GM12873 (cell line): ENCODE measurements at regions not wholly inside any gene's neighbourhood (a gene's known extent, or its start where the extent isn't known, plus 50 kb on each side); places are given as distances from the start of the nearest gene placed in this dataset.

Source experiments
- CTCF ChIP-seq: IDR thresholded peaks from 2 replicates; pipeline ENCODE4 v1.5.1; 2012; ENCODE audit warnings: low read depth, mild to moderate bottlenecking, moderate library complexity, low read length, control low read depth; ENCODE audit not compliant: insufficient read depth; ENCODE audit errors: missing control alignments

- no peak for TF ChIP-seq CTCF
Observed at GRCh38 chr22:25359601-25360261, 140.3 kb downstream of the CRYBB2 start.

GRCh38 chr22:25360411-25360810 lies 141.0 kb downstream of the CRYBB2 start:
- TF ChIP-seq CTCF = no peak

GRCh38 chr22:25360891-25361645 lies 141.6 kb downstream of the CRYBB2 start:
- TF ChIP-seq CTCF = no peak

GRCh38 chr22:25361899-25362214 lies 142.4 kb downstream of the CRYBB2 start:
- no peak for TF ChIP-seq CTCF

GRCh38 chr22:25362215-25362882 lies 142.9 kb downstream of the CRYBB2 start:
- peak; percentile 89 for TF ChIP-seq CTCF

- no peak for TF ChIP-seq CTCF
Observed at GRCh38 chr22:25362883-25363240, 143.4 kb downstream of the CRYBB2 start.

GRCh38 chr22:25363474-25363873 lies 144.0 kb downstream of the CRYBB2 start:
- TF ChIP-seq CTCF = no peak
